GM12864 (cell line): ENCODE measurements at regions not wholly inside any gene's neighbourhood (a gene's known extent, or its start where the extent isn't known, plus 50 kb on each side); places are given as distances from the start of the nearest gene placed in this dataset.

Experiments
- DNase-seq: peaks from one replicate; pipeline ENCODE4 v3.0.0-alpha.2; 2011; ENCODE audit warnings: low read depth
- H3K4me3 ChIP-seq: 2 replicates; pipeline ENCODE4 v1.5.1; 2011; ENCODE audit warnings: mild to moderate bottlenecking, low read depth, low read length, control low read depth
- CTCF ChIP-seq: IDR thresholded peaks from 2 replicates; pipeline ENCODE4 v1.5.1; 2011; ENCODE audit warnings: low read depth, mild to moderate bottlenecking, moderate library complexity, low read length, control low read depth, inconsistent platforms; ENCODE audit errors: missing control alignments

- DNase-seq, result no peak
- H3K4me3 ChIP-seq, result no peak overlapping the region
- no peak for TF ChIP-seq CTCF
Observed at GRCh38 chr6:71236926-71237434, 51.6 kb upstream of the OGFRL1 start.

GRCh38 chr6:71238351-71238750 lies 50.3 kb upstream of the OGFRL1 start:
- TF ChIP-seq CTCF, result no peak
- no peak overlapping the region for H3K4me3 ChIP-seq
- no peak for DNase-seq
